T47D (cell line): ENCODE measurements at regions not wholly inside any gene's neighbourhood (a gene's known extent, or its start where the extent isn't known, plus 50 kb on each side); places are given as distances from the start of the nearest gene placed in this dataset.
A peak's percentile ranks its signal among the peaks of the same experiment; 100 is the strongest.
"Not testable (repeated sequence)": the region's sequence is repeated elsewhere in the genome, so short reads cannot be mapped to it uniquely, and the experiment has no call there.

Experiments
- DNase-seq, 2 experiments: peaks; one replicate each; pipeline versions ENCODE4 v3.0.0 to v3.0.0-alpha.2; 2011 to 2012; ENCODE audit warnings: low read depth in 1 of 2, low spot score in 1 of 2
- JUND ChIP-seq: IDR thresholded peaks from 2 replicates; pipeline ENCODE4 v1.6.1; 2012; ENCODE audit warnings: low read depth
- in situ Hi-C: cut with HindIII; loops from 2 replicates; pipeline ENCODE4 v1.10.0; 2016; ENCODE audit warnings: low sequenced_read_pairs, low pct_unique_long_range_greater_than_20kb

DNA sequence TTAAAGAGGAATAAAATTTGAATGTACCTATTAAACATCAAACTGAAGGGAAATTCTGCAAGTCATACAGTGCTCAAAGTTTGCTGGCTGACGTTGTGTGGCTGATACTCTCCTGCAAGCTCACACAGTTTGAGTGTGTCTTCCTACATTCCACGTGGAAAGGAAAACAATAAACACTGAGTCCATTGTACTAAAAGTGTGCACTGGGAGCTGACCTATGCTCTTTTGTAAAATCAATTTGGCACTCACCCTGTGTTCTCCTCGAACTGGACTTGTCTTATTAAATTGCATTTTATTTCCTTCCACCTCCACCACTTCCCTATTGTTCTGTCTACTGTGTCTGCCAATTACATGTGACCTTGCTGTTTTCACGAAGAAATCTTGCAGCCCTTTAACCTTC, 458.0 kb downstream of the CPS1 start:
- in situ Hi-C loops = no loop called here
- no peak for DNase-seq
- no peak for TF ChIP-seq JUND

DNA sequence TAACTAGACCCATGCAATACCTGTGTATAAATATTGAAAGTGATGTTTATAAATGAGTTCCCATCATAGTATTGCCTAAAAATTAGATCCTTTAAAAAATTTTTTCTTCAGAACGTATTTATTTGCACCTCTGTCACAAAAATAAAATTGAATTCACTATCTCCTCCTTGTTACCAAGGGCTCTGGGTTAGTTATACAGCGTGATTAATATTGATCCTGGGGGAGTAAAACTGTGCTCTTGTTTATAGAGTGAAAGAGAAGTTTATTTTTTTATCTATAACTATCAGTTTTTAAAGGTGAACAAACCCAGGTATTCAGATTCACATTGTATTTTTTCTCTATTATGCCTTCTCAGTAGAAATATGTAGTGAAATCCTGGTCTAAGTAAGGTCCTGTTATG, 458.5 kb downstream of the CPS1 start:
- no peak for DNase-seq
- in situ Hi-C loops = no loop called here
- TF ChIP-seq JUND = no peak

DNA sequence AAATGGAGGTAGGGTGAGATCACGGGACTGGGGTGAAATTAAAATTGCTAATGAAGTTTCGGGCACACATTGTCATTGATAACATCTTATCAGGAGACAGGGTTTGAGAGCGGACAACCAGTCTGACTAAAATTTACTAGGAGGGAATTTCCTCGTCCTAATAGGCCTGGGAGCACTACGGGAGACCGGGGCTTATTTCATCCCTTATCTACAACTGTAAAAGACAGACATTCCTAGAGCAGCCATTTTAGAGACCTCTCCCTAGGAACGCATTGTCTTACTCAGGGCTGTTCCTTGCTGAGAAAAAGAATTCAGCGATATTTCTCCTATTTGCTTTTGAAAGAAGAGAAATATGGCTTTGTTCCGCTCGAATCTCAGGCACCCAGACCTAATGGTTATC, 468.7 kb downstream of the CPS1 start:
- in situ Hi-C loops = not testable (repeated sequence)
- DNase-seq = peak in 1 of 2 experiments; percentile 0

DNA sequence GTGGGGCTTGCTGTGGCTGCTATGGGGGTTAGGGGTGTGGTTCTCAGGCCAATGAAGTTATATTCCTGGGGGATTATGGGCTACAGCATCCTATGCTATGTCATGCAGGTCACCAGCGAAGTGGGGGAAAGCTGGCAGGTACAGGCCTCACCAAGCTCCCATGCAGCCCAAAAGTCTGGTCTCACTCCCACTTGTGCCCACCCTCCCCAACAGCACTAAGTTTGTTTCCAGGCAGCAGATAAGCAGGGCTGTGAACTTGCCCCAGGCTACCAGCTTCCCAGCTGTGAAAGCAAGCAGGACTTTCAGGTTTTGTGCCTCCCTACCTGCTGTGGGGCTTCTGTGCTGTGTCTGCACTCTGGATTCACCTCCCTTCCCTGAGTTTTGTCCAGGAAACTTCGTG, 469.7 kb downstream of the CPS1 start:
- in situ Hi-C loops = no loop called here
- TF ChIP-seq JUND = no peak

DNA sequence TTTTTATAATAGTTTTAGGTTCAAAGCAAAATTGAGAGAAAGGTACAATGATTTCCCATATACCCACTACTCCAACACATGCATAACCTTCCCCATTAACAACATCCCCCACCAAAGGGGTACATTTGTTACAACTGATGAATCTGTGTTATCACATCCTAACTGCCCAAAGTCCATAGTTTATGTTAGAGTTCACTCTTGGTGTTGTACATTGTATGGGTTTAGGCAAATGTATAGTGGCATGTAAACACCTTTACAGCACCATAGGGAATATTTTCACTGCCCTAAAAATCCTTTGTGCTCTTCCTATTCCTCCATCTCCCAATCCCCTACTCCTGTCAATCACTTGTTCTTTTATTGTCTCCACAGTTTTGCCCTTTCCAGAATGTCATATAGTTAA, 471.6 kb downstream of the CPS1 start:
- DNase-seq = no peak
- no peak for TF ChIP-seq JUND
- in situ Hi-C loops = no loop called here

More for the DNA sequence above, 469.7 kb downstream of the CPS1 start:
- peak in 1 of 2 experiments; percentile 5 for DNase-seq

DNA sequence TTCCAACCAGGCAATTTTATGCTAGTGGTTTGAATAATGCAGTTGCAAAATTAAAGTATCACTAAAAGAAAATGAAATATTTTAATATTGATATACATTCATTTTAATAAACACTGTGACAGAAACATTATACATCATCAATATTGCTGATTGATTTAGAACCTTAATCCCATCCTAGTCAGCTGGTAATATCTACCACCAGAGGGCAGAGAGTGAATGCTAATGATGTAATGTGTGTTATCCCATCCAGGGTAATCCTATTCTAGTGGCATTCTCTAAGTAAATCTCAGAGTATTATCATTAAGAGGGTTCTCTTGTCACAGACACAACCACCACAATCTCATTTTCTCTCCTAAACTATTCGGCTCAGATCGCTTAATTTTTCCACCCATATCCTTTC, 477.4 kb downstream of the CPS1 start:
- TF ChIP-seq JUND = no peak
- in situ Hi-C loops = no loop called here
- peak in 1 of 2 experiments; percentile 53 for DNase-seq

DNA sequence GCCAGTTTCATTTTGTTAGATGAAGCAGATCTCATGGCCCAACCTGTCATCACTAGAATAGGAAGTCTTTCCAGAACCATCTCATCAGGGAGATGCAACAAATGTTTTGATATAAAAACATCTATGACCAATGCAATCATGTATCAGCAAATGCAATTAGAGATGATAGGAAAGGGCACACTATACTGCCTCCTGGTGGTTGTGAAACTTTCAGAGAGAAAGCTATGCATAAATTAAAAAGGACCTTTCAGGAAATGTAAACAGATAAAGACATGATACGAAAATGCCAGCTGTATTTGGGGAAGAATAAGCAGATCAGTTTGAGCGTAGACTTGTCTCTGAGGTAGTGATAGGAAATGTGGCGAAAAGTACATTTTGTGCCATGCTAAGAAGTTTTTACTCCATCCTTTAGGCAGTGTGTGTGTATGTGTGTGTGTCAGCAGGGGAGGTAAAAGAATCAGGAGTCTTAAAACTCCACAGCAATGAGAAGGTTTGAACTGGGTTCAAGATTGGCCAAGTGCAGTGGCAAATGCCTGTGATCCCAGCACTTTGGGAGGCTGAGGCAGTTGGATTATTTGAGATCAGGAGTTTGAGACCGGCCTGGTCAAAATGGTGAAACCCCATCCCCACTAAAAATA, 479.3 kb downstream of the CPS1 start:
- DNase-seq = no peak
- in situ Hi-C loops = no loop called here
- no peak for TF ChIP-seq JUND

DNA sequence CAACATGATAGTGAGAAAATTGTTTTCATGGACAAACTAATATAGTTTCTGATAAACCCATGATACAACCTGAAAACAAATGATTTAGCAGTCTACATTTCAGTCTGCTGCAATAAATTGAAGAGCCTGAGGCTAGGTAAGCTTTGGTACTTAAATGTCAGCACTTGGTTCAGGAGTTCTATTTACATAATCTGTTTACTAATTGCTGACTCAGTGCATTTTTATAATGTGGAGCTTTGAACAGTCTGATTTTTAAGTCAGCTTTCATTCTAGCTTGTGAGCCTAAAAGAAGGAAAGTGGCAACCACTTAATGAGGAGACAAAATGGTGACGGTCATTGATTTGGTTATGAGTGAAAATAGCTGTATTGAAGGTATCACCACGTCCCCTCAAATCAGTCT, 488.6 kb downstream of the CPS1 start:
- TF ChIP-seq JUND = no peak
- in situ Hi-C loops = no loop called here
- DNase-seq = peak in 1 of 2 experiments; percentile 27

DNA sequence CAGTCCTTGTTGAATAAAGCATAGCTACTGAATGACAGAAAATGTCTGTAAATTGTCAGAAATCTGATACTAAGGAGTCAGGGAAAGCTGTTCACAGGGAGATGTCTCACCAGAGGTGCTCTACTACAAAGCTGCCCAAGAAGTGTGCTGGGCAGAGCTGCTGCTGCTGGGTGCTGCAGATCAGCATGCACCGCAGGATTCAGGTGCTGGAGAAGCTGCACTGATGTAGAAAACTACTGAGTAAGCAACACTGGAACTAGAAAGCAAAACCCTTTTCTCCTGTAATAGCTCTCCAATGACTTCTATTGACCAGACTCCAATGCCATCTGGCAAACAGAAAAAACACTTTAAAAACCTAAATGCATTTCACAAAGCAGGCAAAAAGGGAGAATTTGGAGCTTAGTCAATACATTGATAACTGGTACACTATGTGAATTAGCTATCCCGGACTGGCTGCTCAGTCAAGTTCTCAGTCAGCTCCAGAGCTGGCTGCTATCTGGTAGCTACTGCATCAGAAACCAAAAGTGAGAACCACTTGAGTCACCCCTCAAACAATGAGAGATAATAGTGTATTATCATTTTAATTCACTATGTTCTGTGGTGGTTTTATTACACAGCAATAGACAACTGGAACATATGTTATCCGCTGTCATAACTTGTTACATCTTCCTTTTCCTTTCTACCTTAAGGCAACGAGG, 493.1 kb downstream of the CPS1 start:
- DNase-seq = no peak
- in situ Hi-C loops = no loop called here

DNA sequence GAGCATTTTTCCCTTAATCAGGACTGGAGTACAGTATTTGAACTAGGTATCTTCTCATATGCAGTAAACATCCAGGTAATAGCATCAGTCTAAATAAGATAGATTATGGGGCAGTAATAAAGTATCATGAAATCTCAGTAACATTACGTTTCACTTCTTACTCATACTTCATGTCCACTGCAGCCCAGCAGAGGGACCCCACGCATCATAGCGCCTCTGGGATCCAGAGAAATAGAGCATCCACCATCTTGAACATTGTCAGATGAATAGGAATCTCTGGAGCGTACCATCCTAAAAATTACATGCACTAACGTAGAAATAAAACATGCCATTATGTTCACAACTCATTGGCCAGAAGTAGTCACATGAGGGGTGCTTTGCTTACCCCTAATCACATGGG, 499.0 kb downstream of the CPS1 start:
- DNase-seq = peak in 1 of 2 experiments; percentile 61
- in situ Hi-C loops = no loop called here
- no peak for TF ChIP-seq JUND

More for the DNA sequence above, 493.1 kb downstream of the CPS1 start:
- TF ChIP-seq JUND = no peak

DNA sequence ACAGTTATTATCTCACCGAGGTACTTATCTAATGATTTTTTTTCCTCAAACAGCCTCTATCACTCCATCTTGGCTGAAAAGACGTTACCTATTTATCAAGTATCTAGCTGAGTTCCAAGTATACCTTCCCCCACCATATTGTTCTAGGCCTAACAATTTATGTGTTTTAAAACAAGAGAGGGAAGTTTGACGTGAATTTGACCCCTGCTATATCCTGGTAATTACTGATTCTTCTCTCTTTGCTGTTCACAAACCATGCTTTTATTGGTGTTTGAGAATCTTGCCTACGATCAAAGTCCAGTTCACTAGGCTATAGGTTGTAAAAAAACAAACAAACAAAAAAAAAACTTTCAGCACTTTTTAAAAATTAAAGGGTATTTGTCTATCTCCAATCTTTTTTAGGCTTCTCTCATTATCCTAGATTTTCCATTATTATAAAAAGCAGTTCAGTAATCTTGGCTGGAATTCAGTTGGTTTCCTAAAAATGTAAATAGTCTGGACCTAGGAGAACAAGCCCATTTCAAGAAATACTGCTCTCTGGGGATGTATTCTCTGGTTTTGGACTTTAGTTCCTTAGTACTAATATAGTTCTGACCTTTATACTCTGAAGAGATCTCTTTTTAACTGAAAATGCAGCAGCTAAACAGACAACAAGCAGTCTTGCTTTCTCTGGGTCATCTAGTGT, 505.4 kb downstream of the CPS1 start:
- DNase-seq = no peak
- in situ Hi-C loops = no loop called here
- TF ChIP-seq JUND = no peak

DNA sequence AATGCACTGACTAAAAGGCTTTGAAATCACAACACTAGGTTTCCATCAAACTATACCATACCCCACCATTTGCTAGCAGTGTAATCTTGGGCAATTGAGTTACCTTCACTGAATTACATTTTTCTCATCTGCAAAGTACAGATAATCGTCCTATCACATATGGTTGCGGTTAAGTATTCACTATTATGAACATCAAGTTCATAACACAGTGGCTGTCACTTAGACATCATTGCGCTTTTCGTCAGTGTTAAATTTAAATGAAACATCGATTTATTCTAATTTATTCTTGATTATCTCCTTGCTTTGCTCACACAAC, 505.9 kb downstream of the CPS1 start:
- no peak for TF ChIP-seq JUND
- no peak for DNase-seq
- in situ Hi-C loops = no loop called here

DNA sequence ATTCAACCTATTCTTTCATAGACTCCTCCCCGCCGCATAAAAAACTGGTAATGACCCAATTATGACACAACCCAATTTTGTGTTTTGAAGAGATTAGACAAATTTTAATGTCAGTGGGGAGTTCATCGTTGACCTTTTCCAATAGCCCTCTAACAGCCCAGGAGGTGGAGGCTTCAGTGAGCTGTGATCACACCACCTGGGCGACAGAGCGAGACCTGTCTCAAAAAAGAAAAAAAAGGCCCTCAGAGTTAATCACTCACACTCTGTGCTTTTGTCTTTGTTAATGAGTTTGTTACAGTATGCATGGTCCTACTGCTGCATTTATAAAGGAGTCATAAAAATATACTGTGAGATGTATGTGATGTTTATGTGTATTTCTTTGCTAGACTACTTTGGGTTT, 510.6 kb downstream of the CPS1 start:
- DNase-seq = no peak
- TF ChIP-seq JUND = no peak
- in situ Hi-C loops = no loop called here
